HepG2 (cell line): ENCODE measurements at regions not wholly inside any gene's neighbourhood (a gene's known extent, or its start where the extent isn't known, plus 50 kb on each side); places are given as distances from the start of the nearest gene placed in this dataset.

Experiments used
- ATAC-seq: fragments of 200-7000 bp; cut with Tn5 transposase; 3 replicates; pipeline ENCODE4 v1.9.1; 2020; ENCODE audit warnings: mild to moderate bottlenecking, moderate library complexity
- BruUV-seq: library from RNA; stranded (reverse); fragments of 400-500 nt; replicated peaks from 2 replicates; lab custom pipeline; 2021; lab: Mats Ljungman, UMichigan
- CTCF ChIA-PET: fragments of 300-600 bp; formaldehyde crosslinking; extraction: SDS; loops from one replicate; lab custom pipeline; 2021; ENCODE audit warnings: low total read pairs, inconsistent platforms, low intra/inter-chr PET ratio; lab: Yijun Ruan, JAX
- POLR2A ChIA-PET: fragments of 350-600 bp; sonication (Branson Sonifier 250); formaldehyde crosslinking; loops from one replicate; lab custom pipeline; 2020; ENCODE audit warnings: antibody characterized with exemption, inconsistent platforms; lab: Yijun Ruan, JAX
- DNase-seq: peaks from one replicate; pipeline ENCODE4 v3.0.0-alpha.2; 2015; ENCODE audit warnings: low spot score
- FAIRE-seq: peaks from 3 replicates; lab custom pipeline; 2011; peaks lifted over from hg19 to GRCh38; lab: Jason Lieb, UNC
- H2AFZ ChIP-seq: one replicate; pipeline ENCODE4 v1.6.1; 2011; ENCODE audit warnings: low read length, inconsistent platforms
- H3K27ac ChIP-seq: fragments of 300-600 bp; 3 replicates; pipeline ENCODE4 v1.8.0; 2011; ENCODE audit warnings: mixed run types, mild to moderate bottlenecking, mixed read lengths, low read length, inconsistent platforms; ENCODE audit not compliant: insufficient read depth; ENCODE audit errors: extremely low read length
- H3K27me3 ChIP-seq, 2 experiments: fragments of 200-600 bp in 1 of 2; 2 replicates in 1 of 2; 3 replicates in 1 of 2; pipeline versions ENCODE4 v1.6.0 to v1.8.0; 2011; ENCODE audit warnings: low read length in 2 of 2, mild to moderate bottlenecking in 2 of 2, moderate library complexity in 2 of 2, inconsistent platforms in 1 of 2; ENCODE audit not compliant: insufficient read depth in 2 of 2, control insufficient read depth in 1 of 2
- H3K36me3 ChIP-seq, 2 experiments: fragments of 200-600 bp in 1 of 2; replicated peaks in 1 of 2; 2 replicates in 1 of 2; 3 replicates in 1 of 2; pipeline versions ENCODE4 v1.5.1 to v1.8.0; 2011; ENCODE audit warnings: low read length in 2 of 2, inconsistent platforms in 1 of 2; ENCODE audit not compliant: insufficient read depth in 2 of 2, control insufficient read depth in 1 of 2
- H3K4me1 ChIP-seq: 2 replicates; pipeline ENCODE4 v1.5.1; 2012; ENCODE audit warnings: low read length, inconsistent platforms; ENCODE audit not compliant: insufficient read depth
- H3K4me2 ChIP-seq: 2 replicates; pipeline ENCODE4 v1.6.0; 2011; ENCODE audit warnings: low read depth, low read length, inconsistent platforms
- H3K4me3 ChIP-seq, 3 experiments: fragments of 200-600 bp in 1 of 3; sonication (generic), shearing (Covaris generic) in 1 of 3; replicated peaks in 1 of 3; 2 replicates each; pipeline ENCODE4 v1.5.1; 2011 to 2016; ENCODE audit warnings: low read length in 3 of 3, inconsistent platforms in 2 of 3, low read depth in 2 of 3, mild to moderate bottlenecking in 2 of 3, control low read depth in 1 of 3, mixed read lengths in 1 of 3; ENCODE audit not compliant: insufficient read depth in 1 of 3
- H3K79me2 ChIP-seq: one replicate; pipeline ENCODE4 v1.6.1; 2011; ENCODE audit warnings: low read length, inconsistent platforms; ENCODE audit not compliant: insufficient read depth
- H3K9ac ChIP-seq: 2 replicates; pipeline ENCODE4 v1.6.0; 2011; ENCODE audit warnings: mild to moderate bottlenecking, low read depth, low read length, inconsistent platforms; ENCODE audit not compliant: insufficient read depth
- H3K9me3 ChIP-seq: 2 replicates; pipeline ENCODE4 v1.5.1; 2012; ENCODE audit warnings: mild to moderate bottlenecking, low read length
- H4K20me1 ChIP-seq: 2 replicates; pipeline ENCODE4 v1.6.0; 2011; ENCODE audit warnings: inconsistent platforms, mild to moderate bottlenecking, low read length, moderate library complexity; ENCODE audit not compliant: insufficient read depth
- FOSL1 ChIP-seq: sonication (generic); formaldehyde crosslinking; IDR thresholded peaks from 2 replicates; pipeline ENCODE4 v1.9.0; 2021; ENCODE audit warnings: missing genetic modification reagents, borderline replicate concordance
- GATAD2A ChIP-seq: IDR thresholded peaks from 2 replicates; pipeline ENCODE4 v1.6.1; 2016
- HCFC1 ChIP-seq: fragments of 150-350 bp; IDR thresholded peaks from 2 replicates; pipeline ENCODE4 v1.6.1; 2014; ENCODE audit warnings: low read depth, low read length
- HOXA9 ChIP-seq: sonication (generic); formaldehyde crosslinking; IDR thresholded peaks from 2 replicates; pipeline ENCODE4 v1.8.1; 2022; ENCODE audit warnings: missing genetic modification reagents, mild to moderate bottlenecking, moderate library complexity, borderline replicate concordance
- KDM6A ChIP-seq: IDR thresholded peaks from 2 replicates; pipeline ENCODE4 v1.6.1; 2016; ENCODE audit warnings: low read depth
- NFE2 ChIP-seq: sonication (generic); formaldehyde crosslinking; IDR thresholded peaks from 2 replicates; pipeline ENCODE4 v1.4.0; 2020; ENCODE audit warnings: missing genetic modification reagents
- POLR2AphosphoS5 ChIP-seq: IDR thresholded peaks from 2 replicates; pipeline ENCODE4 v1.6.1; 2012; ENCODE audit warnings: low read depth, low read length
- SP5 ChIP-seq: IDR thresholded peaks from 2 replicates; pipeline ENCODE4 v1.6.1; 2016; ENCODE audit warnings: low read depth, borderline replicate concordance
- SSRP1 ChIP-seq: IDR thresholded peaks from 2 replicates; pipeline ENCODE4 v1.6.1; 2016; ENCODE audit warnings: control low read depth
- TAF15 ChIP-seq: fragments of 200-400 bp; formaldehyde crosslinking; IDR thresholded peaks from one replicate; pipeline ENCODE4 v1.6.1; 2018; ENCODE audit warnings: mild to moderate bottlenecking, low read depth, low read length; ENCODE audit not compliant: poor library complexity, severe bottlenecking
- WGBS: methylation state at CpG from one replicate; pipeline ENCODE4 v1.1.6; 2017; ENCODE audit warnings: low lambda C conversion rate; 5-methylcytosine and 5-hydroxymethylcytosine counted together
- in situ Hi-C: cut with HindIII; loops from 2 replicates; pipeline ENCODE4 v1.10.0; 2017; ENCODE audit warnings: low pct_unique_long_range_greater_than_20kb; ENCODE audit not compliant: extremely low pct_ligation_motif_present
- intact Hi-C: fragments of 100-400 bp; cut with micrococcal nuclease; formaldehyde crosslinking; loops from one replicate; pipeline ENCODE4 v1.10.0; 2022; ENCODE audit not compliant: unreplicated experiment
- TF ChIP-seq, protein P1 (sequence below): sonication (generic); formaldehyde crosslinking; IDR thresholded peaks from 2 replicates; pipeline ENCODE4 v1.5.1; 2020; ENCODE audit warnings: missing genetic modification reagents, mild to moderate bottlenecking, borderline replicate concordance
- TF ChIP-seq, protein P2 (sequence below): sonication (generic); formaldehyde crosslinking; IDR thresholded peaks from 2 replicates; pipeline ENCODE4 v1.4.0; 2020; ENCODE audit warnings: missing genetic modification reagents, borderline replicate concordance

GRCh38 chr21:9763306-9763705, 758.1 kb upstream of the TPTE start (continued):
- TF ChIP-seq, protein P1, sequence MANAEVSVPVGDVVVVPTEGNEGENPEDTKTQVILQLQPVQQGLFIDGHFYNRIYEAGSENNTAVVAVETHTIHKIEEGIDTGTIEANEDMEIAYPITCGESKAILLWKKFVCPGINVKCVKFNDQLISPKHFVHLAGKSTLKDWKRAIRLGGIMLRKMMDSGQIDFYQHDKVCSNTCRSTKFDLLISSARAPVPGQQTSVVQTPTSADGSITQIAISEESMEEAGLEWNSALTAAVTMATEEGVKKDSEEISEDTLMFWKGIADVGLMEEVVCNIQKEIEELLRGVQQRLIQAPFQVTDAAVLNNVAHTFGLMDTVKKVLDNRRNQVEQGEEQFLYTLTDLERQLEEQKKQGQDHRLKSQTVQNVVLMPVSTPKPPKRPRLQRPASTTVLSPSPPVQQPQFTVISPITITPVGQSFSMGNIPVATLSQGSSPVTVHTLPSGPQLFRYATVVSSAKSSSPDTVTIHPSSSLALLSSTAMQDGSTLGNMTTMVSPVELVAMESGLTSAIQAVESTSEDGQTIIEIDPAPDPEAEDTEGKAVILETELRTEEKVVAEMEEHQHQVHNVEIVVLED (CRISPR knock-in tag): no peak
- TF ChIP-seq, all 625 proteins: peak for 0

- intact Hi-C loops (no loop called here), in situ Hi-C loops (no loop called here)
- TF ChIP-seq HOXA9 (CRISPR knock-in tag) (no peak), SP5 (CRISPR knock-in tag) (no peak), GATAD2A (CRISPR knock-in tag) (no peak), FOSL1 (CRISPR knock-in tag) (no peak), NFE2 (CRISPR knock-in tag) (no peak), POLR2AphosphoS5 (no peak), KDM6A (CRISPR knock-in tag) (no peak), SSRP1 (CRISPR knock-in tag) (no peak), TAF15 (no peak), HCFC1 (no peak)
- TF ChIP-seq, protein P2, sequence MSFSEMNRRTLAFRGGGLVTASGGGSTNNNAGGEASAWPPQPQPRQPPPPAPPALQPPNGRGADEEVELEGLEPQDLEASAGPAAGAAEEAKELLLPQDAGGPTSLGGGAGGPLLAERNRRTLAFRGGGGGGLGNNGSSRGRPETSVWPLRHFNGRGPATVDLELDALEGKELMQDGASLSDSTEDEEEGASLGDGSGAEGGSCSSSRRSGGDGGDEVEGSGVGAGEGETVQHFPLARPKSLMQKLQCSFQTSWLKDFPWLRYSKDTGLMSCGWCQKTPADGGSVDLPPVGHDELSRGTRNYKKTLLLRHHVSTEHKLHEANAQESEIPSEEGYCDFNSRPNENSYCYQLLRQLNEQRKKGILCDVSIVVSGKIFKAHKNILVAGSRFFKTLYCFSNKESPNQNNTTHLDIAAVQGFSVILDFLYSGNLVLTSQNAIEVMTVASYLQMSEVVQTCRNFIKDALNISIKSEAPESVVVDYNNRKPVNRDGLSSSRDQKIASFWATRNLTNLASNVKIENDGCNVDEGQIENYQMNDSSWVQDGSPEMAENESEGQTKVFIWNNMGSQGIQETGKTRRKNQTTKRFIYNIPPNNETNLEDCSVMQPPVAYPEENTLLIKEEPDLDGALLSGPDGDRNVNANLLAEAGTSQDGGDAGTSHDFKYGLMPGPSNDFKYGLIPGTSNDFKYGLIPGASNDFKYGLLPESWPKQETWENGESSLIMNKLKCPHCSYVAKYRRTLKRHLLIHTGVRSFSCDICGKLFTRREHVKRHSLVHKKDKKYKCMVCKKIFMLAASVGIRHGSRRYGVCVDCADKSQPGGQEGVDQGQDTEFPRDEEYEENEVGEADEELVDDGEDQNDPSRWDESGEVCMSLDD: no peak
- H3K4me2 ChIP-seq: no peak overlapping the region
- BruUV-seq: no TSS peak
- no peak overlapping the region for H3K27ac ChIP-seq
- no peak overlapping the region for H3K4me3 ChIP-seq
- DNase-seq (no peak), FAIRE-seq (no peak), ATAC-seq (no peak)
- H4K20me1 ChIP-seq: no peaks in the 10 kb centered on the region
- H3K9me3 ChIP-seq: peaks cover 92% of the 10 kb centered on the region
- WGBS: 21% methylated on average over 4 of the region's 4 CpGs
- H2AFZ ChIP-seq: no peak overlapping the region
- no peaks in the 10 kb centered on the region for H3K27me3 ChIP-seq
- POLR2A ChIA-PET: no interaction called here
- H3K36me3 ChIP-seq: no peaks in the 10 kb centered on the region
- no peak overlapping the region for H3K9ac ChIP-seq
- CTCF ChIA-PET: no interaction called here
- no peaks in the 10 kb centered on the region for H3K79me2 ChIP-seq
- no peaks in the 10 kb centered on the region for H3K4me1 ChIP-seq
Measured at GRCh38 chr21:9763807-9764206, 757.6 kb upstream of the TPTE start.
